ENCODE measurements at regions not wholly inside any gene's neighbourhood (a gene's known extent, or its start where the extent isn't known, plus 50 kb on each side); places are given as distances from the start of the nearest gene placed in this dataset.
"Not testable (repeated sequence)": the region's sequence is repeated elsewhere in the genome, so short reads cannot be mapped to it uniquely, and the experiment has no call there.

DNA sequence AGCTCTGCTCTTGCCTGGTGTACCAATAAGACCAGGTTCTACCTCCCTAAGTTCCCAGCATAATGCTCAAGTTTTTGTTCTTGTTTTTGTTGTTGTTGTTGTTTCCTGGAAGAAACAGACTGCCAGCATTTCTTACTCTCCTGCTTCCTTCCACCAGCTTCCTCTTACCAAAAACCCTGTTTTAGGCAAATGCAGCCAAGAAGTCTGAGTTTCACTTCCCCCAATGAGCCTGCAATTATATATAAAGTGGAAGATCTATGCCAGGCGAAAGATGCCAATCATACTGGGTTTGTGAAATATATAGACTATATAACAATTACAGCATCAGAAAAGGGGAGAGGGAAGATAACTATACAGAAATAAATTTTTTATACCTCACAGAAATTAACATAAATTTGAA lies 931.5 kb upstream of the FAT3 start:
- DNase-seq, result no peak

GRCh38 chr11:91272089-91272488 lies 952.5 kb upstream of the FAT3 start:
- DNase-seq, result no peak

DNA sequence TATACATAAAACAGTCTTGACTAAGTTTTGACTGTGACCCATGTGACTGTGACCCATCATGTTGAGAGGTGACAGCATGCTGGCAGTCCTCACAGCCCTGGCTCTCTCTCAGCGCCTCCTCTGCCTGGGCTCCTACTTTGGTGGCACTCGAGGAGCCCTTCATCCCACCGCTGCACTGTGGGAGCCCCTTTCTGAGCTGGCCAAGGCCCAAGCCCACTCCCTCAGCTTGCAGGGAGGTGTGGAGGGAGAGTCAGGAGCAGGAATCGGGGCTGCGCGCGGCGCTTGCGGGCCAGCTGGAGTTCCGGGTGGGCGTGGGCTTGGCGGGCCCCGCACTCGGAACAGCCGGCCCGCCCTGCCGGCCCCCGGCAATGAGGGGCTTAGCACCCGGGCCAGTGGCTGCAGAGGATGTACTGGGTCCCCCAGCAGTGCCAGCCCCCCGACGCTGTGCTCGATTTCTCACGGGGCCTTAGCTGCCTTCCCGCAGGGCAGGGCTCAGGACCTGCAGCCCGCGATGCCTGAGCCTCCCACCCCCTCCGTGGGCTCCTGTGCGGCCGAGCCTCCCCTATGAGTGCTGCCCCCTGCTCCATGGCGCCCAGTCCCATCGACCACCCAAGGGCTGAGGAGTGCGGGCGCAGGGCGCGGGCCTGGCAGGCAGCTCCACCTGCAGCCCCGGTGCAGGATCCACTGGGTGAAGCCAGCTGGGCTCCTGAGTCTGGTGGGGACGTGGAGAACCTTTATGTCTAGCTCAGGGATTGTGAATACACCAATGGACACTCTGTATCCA lies 955.9 kb upstream of the FAT3 start:
- not testable (repeated sequence) for DNase-seq

GRCh38 chr11:91265946-91266345 lies 958.7 kb upstream of the FAT3 start:
- DNase-seq, result no peak

DNA sequence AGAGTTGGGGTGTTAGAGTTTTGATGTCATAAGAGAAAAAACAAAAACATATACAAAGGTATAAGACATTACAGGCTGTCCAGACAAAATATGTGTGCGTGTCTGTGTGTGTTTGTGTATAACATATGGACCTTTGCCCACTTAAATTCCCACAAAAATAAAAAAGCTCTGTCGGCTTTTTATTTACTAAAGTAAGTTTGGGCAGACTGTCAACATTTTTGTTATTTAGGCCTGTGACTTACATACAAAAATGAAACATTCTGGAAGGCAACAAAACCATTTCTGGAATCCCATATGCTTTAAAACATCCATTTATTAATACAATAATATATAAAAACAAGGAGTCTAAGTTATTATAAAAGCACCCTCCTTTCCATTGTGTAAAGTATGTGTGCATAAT lies 960.1 kb upstream of the FAT3 start:
- no peak for DNase-seq

DNA sequence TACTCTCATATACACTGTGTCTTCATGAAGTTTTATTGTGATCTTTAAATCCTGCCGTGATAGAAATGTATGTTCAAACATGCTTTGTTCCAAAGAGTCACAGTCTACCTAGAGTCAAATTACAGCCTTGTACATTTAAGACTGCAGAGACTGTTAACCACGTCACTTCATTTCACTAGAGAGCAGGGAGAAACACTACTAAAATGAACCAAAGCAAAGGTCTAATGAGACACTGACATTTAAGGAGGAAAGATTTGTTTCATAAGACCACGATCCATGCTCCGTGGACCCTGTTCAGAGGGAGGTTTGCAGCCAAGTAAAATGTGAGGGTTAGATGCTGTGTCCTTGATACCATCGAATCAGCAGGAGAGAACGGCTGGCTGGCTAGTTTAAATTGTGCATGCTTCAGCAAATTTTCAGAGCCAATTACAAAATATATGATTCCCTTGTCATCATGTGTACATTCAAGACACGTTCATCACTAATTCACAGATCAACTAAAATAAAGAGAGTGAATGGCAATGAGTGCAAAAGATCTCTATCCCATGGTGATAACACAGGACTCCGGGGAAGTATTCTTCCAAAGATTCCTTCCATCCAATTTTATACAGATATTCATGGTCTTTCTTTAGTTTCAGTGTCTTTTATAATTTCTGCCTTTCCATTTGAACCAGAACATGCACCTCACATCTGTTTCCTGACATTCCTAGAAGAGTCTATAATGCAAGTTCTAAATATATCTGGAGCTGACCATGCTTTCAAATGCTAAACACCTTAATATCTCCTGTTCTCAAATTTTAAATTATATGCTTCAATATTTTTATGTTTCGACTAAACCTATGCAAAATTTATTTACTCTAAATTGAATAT lies 960.9 kb upstream of the FAT3 start:
- no peak for DNase-seq

GRCh38 chr11:91261513-91261912 lies 963.1 kb upstream of the FAT3 start:
- no peak for DNase-seq

GRCh38 chr11:91258876-91259275 lies 965.7 kb upstream of the FAT3 start:
- DNase-seq, result no peak

DNA sequence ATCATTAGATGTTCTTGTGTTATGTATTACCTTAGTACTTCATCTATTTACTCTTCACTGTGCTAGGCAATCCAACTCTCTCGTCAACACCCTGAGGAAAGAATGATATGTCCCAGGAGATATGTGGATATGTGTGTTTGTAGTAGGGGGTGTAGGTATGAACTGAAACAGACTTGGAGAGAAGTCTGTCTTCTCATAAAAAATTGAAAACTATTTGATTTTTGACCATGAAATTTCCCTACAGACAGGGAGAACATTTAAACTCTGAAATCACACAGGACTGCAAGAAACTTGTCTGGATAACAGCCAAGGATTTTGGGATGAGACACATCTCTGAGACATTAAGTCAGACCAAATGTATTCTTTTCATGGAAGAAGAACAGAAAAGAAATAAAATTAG lies 967.0 kb upstream of the FAT3 start:
- DNase-seq, result no peak

DNA sequence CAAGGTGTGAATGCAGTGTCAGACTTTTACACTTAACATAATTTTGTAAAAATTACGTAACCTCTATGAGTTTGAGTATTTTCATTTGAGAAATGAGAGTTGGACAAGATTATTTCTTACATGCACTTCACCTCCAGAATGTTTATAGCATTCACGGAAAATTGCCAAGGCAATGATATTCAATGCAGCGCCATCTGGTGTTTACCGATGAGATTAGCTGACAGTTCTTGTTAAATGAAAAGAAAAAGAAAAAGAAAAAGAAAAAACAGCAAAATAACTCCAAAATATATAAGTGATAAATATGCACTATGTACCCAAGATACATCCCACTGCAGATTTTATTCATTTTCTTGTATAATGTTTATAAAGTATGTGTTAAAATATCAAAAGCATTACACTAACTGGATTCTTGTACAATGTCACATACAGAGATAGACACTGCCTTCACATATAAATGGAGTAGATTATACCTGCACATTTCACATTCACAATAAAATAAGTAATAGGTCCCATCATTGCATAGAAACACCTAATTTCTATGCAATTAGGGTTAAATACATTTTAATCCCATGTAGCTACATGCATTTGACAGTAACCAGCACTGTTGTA lies 976.3 kb upstream of the FAT3 start:
- no peak for DNase-seq

DNA sequence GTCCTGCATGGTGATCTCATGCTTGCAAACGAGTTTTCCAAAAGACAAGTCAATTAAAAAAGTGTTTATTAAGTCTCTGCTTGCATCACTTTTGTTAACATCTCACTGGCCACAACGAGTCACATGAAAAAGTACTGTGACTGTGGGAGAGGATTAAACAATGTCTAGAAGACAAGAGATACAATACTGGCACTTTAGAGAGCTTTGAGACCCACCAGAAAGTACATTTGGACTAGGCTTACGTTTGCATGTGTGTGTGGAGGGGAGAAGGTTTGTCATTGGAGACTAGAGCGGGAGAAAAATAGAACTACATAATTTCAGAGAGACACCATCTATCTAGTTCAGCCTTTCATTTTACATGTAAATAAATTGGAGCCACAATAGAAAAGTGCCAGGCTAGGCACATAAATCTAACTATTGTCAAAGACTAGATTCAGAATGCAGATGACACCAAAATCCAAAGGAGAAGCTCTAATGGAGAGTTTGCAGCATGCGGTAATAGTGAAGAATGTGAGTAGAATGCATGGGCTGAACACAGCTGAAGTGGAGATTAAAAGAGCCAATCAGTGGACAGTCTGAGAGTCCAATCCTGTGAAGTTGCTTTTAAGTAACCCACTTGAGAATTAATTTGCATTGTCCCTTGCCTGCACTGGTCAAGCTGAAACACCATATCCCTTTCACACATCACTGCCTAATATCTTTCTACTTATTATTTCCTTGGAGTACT lies 977.4 kb upstream of the FAT3 start:
- DNase-seq, result no peak

GRCh38 chr11:91244912-91245311 lies 979.7 kb upstream of the FAT3 start:
- DNase-seq, result no peak

DNA sequence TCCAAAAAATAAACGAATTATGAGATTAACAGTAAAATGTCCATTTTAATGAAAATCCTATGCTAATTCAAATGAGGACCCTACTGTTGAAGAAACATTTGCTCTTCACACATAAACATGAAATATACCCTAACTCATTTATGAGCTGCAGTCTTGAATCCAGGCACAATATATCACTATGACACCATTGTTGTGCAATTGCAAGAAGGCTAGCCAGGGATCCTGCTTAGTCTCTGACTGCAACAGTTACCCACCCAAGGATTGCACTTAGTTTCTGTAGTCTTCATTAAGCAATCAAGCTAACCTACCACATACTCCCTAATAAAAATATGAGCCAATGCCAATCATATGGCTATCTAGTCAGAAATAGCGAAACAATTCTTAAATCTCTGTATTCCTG lies 981.0 kb upstream of the FAT3 start:
- DNase-seq, result no peak

DNA sequence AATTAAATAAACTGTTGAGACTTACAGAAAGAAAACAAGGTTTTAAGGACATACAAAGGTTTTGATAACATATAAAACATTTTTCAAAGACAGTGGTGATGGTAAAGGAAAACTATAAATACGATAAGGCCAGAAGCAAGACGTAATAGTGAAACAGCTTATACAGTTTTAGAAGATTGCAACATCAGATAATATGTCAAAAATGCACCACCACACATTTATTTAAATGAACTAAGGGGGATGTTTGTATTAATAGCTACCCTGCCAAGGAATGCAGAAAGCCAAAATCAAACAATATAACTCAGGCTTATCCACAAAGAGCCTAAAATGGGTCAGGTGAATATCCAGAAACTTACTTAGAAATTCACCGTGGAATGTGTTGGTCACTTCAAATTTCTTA lies 981.6 kb upstream of the FAT3 start:
- DNase-seq, result no peak

DNA sequence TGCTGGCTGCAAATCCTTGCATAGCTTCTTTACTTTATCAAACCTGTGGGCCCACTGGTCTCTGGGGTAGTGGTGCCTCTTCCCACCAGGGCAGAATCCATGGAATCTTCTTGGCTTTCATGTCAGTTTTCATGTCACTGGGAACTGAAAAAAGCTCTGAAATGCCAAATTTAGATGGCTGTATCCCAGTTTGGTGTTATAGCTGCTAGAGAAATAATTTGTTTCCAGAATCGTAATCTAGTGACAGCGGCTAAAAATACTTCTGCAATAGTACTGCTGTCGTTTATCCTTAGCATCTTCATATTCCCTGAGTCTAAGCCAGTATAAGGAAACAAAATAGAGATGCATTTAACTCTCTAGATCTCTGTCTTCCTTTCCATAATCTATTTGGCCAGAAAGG lies 983.4 kb upstream of the FAT3 start:
- DNase-seq, result no peak

- no peak for DNase-seq
Observed at GRCh38 chr11:91239359-91239758, 985.3 kb upstream of the FAT3 start.

DNA sequence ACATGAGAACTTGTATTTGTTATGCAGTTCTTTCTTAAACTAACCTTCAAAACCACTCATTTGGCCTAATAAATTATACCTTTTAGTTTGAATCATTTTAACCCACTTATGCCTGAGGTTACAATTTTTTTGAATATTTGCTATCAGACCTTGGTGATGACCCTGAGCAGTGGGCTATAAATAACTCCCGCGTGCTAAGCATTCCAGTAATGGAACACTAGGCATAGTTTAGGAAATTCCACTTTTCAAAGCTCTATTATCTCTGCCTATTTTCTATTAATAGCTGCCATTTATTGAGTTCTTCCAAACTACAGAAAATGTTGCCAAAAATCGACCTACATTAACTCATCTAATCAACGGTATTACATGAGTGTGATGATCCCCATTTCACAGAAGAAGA lies 993.4 kb upstream of the FAT3 start:
- DNase-seq, result no peak

- DNase-seq, result no peak
Observed at GRCh38 chr11:91230647-91231046, 994.0 kb upstream of the FAT3 start.

DNA sequence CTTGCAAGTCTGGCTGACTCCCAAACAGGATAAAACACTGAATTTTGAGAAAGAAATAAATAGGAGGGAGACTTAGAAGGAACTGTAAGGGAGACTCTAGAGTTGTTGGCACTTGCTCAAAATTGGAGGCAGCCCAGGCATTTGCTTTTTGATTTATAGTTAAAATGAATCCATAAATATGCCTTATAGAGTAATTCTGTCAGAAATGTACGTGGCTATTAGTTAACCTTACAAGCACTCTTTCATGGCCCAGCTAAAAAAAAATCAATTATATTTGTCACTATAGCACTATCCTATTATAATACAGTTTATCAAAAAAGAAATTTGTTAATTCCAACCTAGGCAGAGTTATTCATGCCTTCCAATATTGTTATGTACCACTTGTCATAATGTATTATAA lies 1000.0 kb upstream of the CHORDC1 start:
- DNase-seq, result no peak

GRCh38 chr11:91220476-91221202 lies 997.8 kb upstream of the CHORDC1 start:
- DNase-seq, result no peak

- no peak for DNase-seq
Observed at GRCh38 chr11:91219535-91219934, 996.7 kb upstream of the CHORDC1 start.

GRCh38 chr11:91209751-91210150 lies 986.9 kb upstream of the CHORDC1 start:
- no peak for DNase-seq

- DNase-seq, result no peak
Observed at GRCh38 chr11:91209306-91209705, 986.5 kb upstream of the CHORDC1 start.
